NT2/D1 (cell line): ENCODE measurements at regions not wholly inside any gene's neighbourhood (a gene's known extent, or its start where the extent isn't known, plus 50 kb on each side); places are given as distances from the start of the nearest gene placed in this dataset.

Experiments
- SUZ12 ChIP-seq: IDR thresholded peaks from 2 replicates; pipeline ENCODE4 v1.6.1; 2011; ENCODE audit not compliant: insufficient read length, insufficient read depth; ENCODE audit errors: extremely low read depth
- YY1 ChIP-seq: IDR thresholded peaks from 2 replicates; pipeline ENCODE4 v1.6.1; 2011; ENCODE audit not compliant: insufficient read length, insufficient read depth
- ZNF274 ChIP-seq: IDR thresholded peaks from 2 replicates; pipeline ENCODE4 v1.6.1; 2011; ENCODE audit warnings: mild to moderate bottlenecking, low read depth, low read length

DNA sequence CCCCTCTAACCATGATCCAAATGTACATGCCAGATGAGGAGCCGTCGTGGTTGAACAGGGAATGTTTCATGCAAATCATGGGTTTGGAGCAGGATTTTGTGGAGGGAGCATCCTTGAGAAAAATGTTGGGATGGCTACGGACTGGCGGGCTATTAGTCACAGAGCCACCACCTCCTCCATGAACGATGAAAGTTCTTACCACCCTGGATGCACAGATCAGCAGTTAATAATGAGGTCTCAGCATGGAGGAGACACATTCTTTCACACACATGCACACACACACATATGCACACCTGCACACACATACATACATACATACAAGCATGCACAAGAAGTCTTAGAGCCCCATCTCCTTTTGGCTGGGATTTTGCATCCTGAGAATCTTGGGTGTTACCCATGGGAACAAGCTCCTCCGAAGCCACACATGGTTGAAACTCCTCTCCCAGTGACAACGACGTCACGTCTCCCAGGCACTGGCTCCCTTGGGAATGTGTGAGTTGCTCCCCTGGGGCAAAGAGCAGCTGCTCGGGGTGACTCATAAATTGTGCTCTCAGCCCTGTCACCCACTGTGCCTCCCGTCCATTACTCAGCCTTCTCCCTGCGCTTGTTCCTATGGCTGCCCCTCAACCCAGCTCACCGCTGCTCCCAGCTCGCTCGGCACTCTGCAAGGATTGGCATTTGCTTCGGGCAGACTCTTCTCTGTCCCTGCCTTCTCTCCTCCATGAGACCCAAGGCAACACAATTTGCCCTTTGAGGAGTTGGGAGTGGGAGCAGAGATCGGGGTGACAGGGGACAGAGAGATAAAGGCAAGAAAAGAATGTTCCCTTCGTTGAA is 344.6 kb downstream of the SOX9 start:
- TF ChIP-seq ZNF274 (no peak), YY1 (no peak), SUZ12 (no peak)
